Upper lobe of left lung (tissue), 6 donors: ENCODE measurements at regions not wholly inside any gene's neighbourhood (a gene's known extent, or its start where the extent isn't known, plus 50 kb on each side); places are given as distances from the start of the nearest gene placed in this dataset.
"Not testable (repeated sequence)": the region's sequence is repeated elsewhere in the genome, so short reads cannot be mapped to it uniquely, and the experiment has no call there.

ENCODE experiments used
- ATAC-seq, 2 donors: fragments of 200-7000 bp; cut with Tn5 transposase; one replicate each; pipeline ENCODE4 v1.9.1; 2022; ENCODE audit warnings: mild to moderate bottlenecking in 2 of 2, moderate library complexity in 2 of 2; ENCODE audit not compliant: low FRiP score in 2 of 2
- DNase-seq, 2 donors: peaks; one replicate each; pipeline ENCODE4 v3.0.0-alpha.2; 2019 to 2020
- H3K27ac ChIP-seq, 4 donors: fragments of 200-600 bp; sonication (generic); one replicate each; pipeline ENCODE4 v1.5.1; 2016 to 2019
- H3K27me3 ChIP-seq, 4 donors: fragments of 200-600 bp; sonication (generic); one replicate each; pipeline ENCODE4 v1.5.1; 2017 to 2019
- H3K36me3 ChIP-seq, 4 donors: fragments of 200-600 bp; sonication (generic); one replicate each; pipeline ENCODE4 v1.5.1; 2016 to 2019
- H3K4me1 ChIP-seq, 4 donors: fragments of 200-600 bp; sonication (generic); one replicate each; pipeline ENCODE4 v1.5.1; 2018 to 2019
- H3K4me3 ChIP-seq, 4 donors: fragments of 200-600 bp; sonication (generic); one replicate each; pipeline ENCODE4 v1.5.1; 2017 to 2019; ENCODE audit warnings: mild to moderate bottlenecking in 2 of 4, moderate library complexity in 1 of 4
- H3K9me3 ChIP-seq, 4 donors: fragments of 200-600 bp; sonication (generic); one replicate each; pipeline ENCODE4 v1.5.1; 2018 to 2019
- CTCF ChIP-seq, 6 experiments: fragments of 450-650 bp in 4 of 6; fragments of 200-600 bp in 2 of 6; sonication (generic) in 2 of 6; IDR thresholded peaks; one replicate each; pipeline ENCODE4 v1.5.1; 2016 to 2019; ENCODE audit warnings: antibody characterized with exemption in 6 of 6
- EP300 ChIP-seq, 4 donors: sonication (generic); formaldehyde crosslinking; IDR thresholded peaks; one replicate each; pipeline ENCODE4 v1.5.1; 2017; ENCODE audit warnings: antibody characterized with exemption in 4 of 4, control low read depth in 2 of 4
- POLR2A ChIP-seq, 4 donors: fragments of 450-650 bp; IDR thresholded peaks; one replicate each; pipeline ENCODE4 v1.5.1; 2016 to 2017; ENCODE audit warnings: antibody characterized with exemption in 4 of 4, mild to moderate bottlenecking in 2 of 4
- POLR2AphosphoS5 ChIP-seq, 2 donors: sonication (generic); formaldehyde crosslinking; IDR thresholded peaks; one replicate each; pipeline ENCODE4 v1.5.1; 2017; ENCODE audit warnings: antibody characterized with exemption in 2 of 2
- WGBS, 2 donors: methylation state at CpG; one replicate each; pipeline ENCODE4 v1.1.5; 2017 to 2018; 5-methylcytosine and 5-hydroxymethylcytosine counted together
- donor health status: DM: no; HTN: no; CAD: no; lungs with moderate emphysema.
- donor health status: DM: no; HTN: yes; CAD: no; lungs with severe emphysema.

GRCh38 chr5:102670224-102670836 is 84.8 kb upstream of the PAM start:
- no peak for DNase-seq
- Histone ChIP-seq H3K4me1 (no peaks in the 10 kb centered on the region), H3K4me3 (no peak overlapping the region), H3K27ac (no peak overlapping the region), H3K36me3 (no peaks in the 10 kb centered on the region), H3K9me3 (no peaks in the 10 kb centered on the region), H3K27me3 (no peaks in the 10 kb centered on the region)
- ATAC-seq, result peak in 1 of 2 donors; percentile 49
- TF ChIP-seq EP300 (IDR thresholded peaks at IDR 0.05) (no peak), CTCF (IDR thresholded peaks at IDR 0.05) (peak in 2 of 6 experiments; percentile 19 to 27), POLR2AphosphoS5 (IDR thresholded peaks at IDR 0.05) (no peak), POLR2A (IDR thresholded peaks at IDR 0.05) (no peak)
- WGBS, 2 donors, result 71 to 75% methylated on average over 9 of the region's 9 CpGs

GRCh38 chr5:102671033-102671734 is 83.9 kb upstream of the PAM start:
- 92 to 94% methylated on average over 25 to 27 of the region's 32 CpGs for WGBS, 2 donors
- not testable (repeated sequence) for H3K4me3 ChIP-seq, H3K27ac ChIP-seq, H3K9me3 ChIP-seq, ATAC-seq, H3K36me3 ChIP-seq, H3K4me1 ChIP-seq, H3K27me3 ChIP-seq
- DNase-seq, result peak in 1 of 2 donors; percentile 29

DNA sequence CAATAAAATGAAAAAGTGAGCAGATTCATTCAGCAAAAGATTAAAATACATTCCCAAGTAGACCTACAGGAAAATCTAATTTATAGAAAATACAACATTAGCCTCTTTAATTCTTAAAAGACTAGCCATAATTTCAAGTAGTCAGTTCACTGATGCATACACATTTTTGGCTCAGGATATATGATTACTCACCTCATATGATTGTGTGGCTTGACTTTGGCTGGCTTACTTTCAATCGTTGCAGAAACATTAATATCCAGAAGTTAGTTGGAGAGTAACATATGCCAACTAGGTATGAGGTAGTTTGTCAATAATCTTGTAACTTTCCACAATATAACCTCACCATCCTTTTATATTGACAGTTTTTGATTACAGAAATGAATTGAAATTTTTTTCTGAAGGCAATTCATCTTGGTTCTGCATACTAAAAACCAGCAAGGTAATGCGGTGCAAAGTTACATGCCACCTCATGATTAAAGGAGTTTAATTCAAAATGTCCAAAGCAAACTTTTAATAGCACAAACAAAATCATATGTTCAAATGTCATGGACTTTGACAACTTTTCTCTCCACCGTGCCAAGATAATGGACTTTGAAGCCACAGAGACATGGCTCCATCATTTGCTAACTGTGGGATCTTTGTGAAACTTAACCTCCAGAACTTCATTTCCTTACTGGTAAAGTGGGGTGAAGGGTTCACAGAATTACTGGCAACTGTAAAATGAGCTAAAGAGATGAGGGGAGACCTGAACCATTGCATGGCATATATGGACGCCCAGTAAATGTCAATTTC is 76.6 kb upstream of the PAM start:
- Histone ChIP-seq H3K9me3 (no peaks in the 10 kb centered on the region), H3K27ac (no peak overlapping the region), H3K4me3 (no peak overlapping the region), H3K36me3 (no peaks in the 10 kb centered on the region), H3K27me3 (no peaks in the 10 kb centered on the region), H3K4me1 (no peaks in the 10 kb centered on the region)
- WGBS, 2 donors, result 81% methylated on average over 4 of the region's 4 CpGs
- ATAC-seq, result no peak
- DNase-seq, result no peak
- TF ChIP-seq POLR2A (IDR thresholded peaks at IDR 0.05) (no peak), CTCF (IDR thresholded peaks at IDR 0.05) (no peak), POLR2AphosphoS5 (IDR thresholded peaks at IDR 0.05) (no peak), EP300 (IDR thresholded peaks at IDR 0.05) (no peak)

DNA sequence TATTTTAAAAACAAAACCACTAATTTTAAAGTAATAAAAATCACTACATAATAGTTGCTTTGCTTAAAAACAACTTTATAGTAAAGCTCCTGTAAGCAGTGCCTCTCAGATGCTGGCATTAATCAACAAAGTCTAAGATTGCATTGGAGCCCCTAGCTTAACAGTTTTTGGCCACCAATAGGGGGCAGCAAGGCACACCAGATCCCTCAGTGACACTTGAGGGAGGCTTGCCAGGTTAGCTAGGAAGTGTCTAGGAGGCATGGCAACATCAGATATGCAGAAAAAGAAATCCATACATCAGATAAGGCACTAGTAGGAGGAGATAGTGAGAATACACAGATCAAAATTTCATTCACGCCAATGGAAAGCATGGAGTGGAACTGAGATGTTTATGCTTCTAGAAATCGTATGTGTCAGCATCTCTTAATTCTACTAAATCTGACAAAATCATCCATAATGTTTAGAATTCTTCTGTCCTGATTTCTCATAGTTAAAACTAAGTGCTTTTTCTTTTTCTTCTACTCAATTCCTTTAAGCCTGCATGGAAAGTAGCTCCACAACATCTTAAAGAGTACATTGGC is 73.6 kb upstream of the PAM start:
- Histone ChIP-seq H3K27me3 (no peaks in the 10 kb centered on the region), H3K27ac (no peak overlapping the region), H3K4me1 (no peaks in the 10 kb centered on the region), H3K36me3 (no peaks in the 10 kb centered on the region), H3K9me3 (no peaks in the 10 kb centered on the region), H3K4me3 (no peak overlapping the region)
- DNase-seq (peak in 1 of 2 donors; percentile 64), ATAC-seq (peak; percentile 73 to 86)
- WGBS, 2 donors, result 23 to 43% methylated on average over 2 of the region's 2 CpGs
- TF ChIP-seq CTCF (IDR thresholded peaks at IDR 0.05) (peak; percentile 59 to 71 (median 66)), POLR2A (IDR thresholded peaks at IDR 0.05) (no peak)

GRCh38 chr5:102682101-102682647 is 72.9 kb upstream of the PAM start:
- Histone ChIP-seq H3K4me1 (no peaks in the 10 kb centered on the region), H3K4me3 (no peak overlapping the region), H3K36me3 (no peaks in the 10 kb centered on the region), H3K27ac (no peak overlapping the region), H3K27me3 (no peaks in the 10 kb centered on the region), H3K9me3 (no peaks in the 10 kb centered on the region)
- ATAC-seq, result no peak
- WGBS, 2 donors, result 95 to 100% methylated on average over 2 of the region's 2 CpGs
- TF ChIP-seq EP300 (IDR thresholded peaks at IDR 0.05) (no peak), CTCF (IDR thresholded peaks at IDR 0.05) (no peak), POLR2AphosphoS5 (IDR thresholded peaks at IDR 0.05) (no peak), POLR2A (IDR thresholded peaks at IDR 0.05) (no peak)
- DNase-seq, result no peak

- not testable (repeated sequence) for ATAC-seq, H3K4me3 ChIP-seq
- 90 to 95% methylated on average over 7 of the region's 7 CpGs for WGBS, 2 donors
Measured at GRCh38 chr5:102688076-102688475, 67.0 kb upstream of the PAM start.

DNA sequence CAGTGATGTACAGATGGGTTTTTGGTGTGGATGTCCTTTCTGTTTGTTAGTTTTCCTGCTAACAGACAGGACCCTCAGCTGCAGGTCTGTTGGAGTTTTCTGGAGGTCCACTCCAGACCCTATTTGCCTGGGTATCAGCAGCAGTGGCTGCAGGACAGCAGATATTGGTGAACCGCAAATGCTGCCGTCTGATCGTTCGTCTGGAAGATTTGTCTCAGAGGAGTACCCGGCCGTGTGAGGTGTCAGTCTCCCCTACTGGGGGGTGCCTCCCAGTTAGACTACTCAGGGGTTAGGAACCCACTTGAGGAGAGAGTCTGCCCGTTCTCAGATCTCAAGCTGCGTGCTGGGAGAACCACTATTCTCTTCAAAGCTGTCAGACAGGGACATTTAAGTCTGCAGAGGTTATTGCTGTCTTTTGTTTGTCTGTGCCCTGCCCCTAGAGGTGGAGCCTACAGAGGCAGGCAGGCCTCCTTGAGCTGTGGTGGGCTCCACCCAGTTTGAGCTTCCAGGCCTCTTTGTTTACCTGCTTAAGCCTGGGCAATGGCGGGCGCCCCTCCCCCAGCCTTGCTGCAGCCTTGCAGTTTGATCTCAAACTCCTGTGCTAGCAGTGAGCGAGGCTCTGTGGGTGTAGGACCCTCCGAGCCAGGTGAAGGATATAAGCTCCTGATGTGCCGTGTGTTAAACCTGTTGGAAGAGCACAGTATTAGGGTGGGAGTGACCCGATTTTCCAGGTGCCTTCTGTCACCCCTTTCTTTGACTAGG is 66.3 kb upstream of the PAM start:
- H3K4me1 ChIP-seq, H3K9me3 ChIP-seq, H3K4me3 ChIP-seq, H3K27me3 ChIP-seq, ATAC-seq, H3K27ac ChIP-seq, H3K36me3 ChIP-seq: not testable (repeated sequence)
- 94 to 95% methylated on average over 12 to 14 of the region's 14 CpGs for WGBS, 2 donors
- DNase-seq, result peak in 1 of 2 donors; percentile 33

More at GRCh38 chr5:102688076-102688475, 67.0 kb upstream of the PAM start:
- H3K4me1 ChIP-seq, H3K9me3 ChIP-seq, H3K36me3 ChIP-seq, H3K27me3 ChIP-seq, DNase-seq, H3K27ac ChIP-seq: not testable (repeated sequence)
